ENCODE measurements at regions not wholly inside any gene's neighbourhood (a gene's known extent, or its start where the extent isn't known, plus 50 kb on each side); places are given as distances from the start of the nearest gene placed in this dataset.

GRCh38 chr7:24200407-24200966 lies 83.5 kb upstream of the NPY start:
- DNase-seq, result no peak

GRCh38 chr7:24201226-24201625 lies 82.8 kb upstream of the NPY start:
- no peak for DNase-seq

GRCh38 chr7:24212073-24212472 lies 71.9 kb upstream of the NPY start:
- no peak for DNase-seq

- DNase-seq, result no peak
These were observed 70.7 kb upstream of the NPY start for GRCh38 chr7:24213311-24213710.

- no peak for DNase-seq
These were observed 69.3 kb upstream of the NPY start for GRCh38 chr7:24214670-24215069.

- no peak for DNase-seq
These were observed 67.3 kb upstream of the NPY start for GRCh38 chr7:24216576-24217125.

- no peak for DNase-seq
These were observed 62.5 kb upstream of the NPY start for GRCh38 chr7:24221500-24221899.

GRCh38 chr7:24227068-24227467 lies 56.9 kb upstream of the NPY start:
- DNase-seq, result no peak

- DNase-seq, result no peak
These were observed 56.2 kb upstream of the NPY start for GRCh38 chr7:24227603-24228359.

- no peak for DNase-seq
These were observed 54.3 kb upstream of the NPY start for GRCh38 chr7:24229481-24230226.

- no peak for DNase-seq
These were observed 52.5 kb upstream of the NPY start for GRCh38 chr7:24231493-24231892.

GRCh38 chr7:24233386-24233785 lies 50.6 kb upstream of the NPY start:
- no peak for DNase-seq

Measured in right lung (tissue), 2 donors.